HepG2 (cell line): ENCODE measurements at regions not wholly inside any gene's neighbourhood (a gene's known extent, or its start where the extent isn't known, plus 50 kb on each side); places are given as distances from the start of the nearest gene placed in this dataset.

Experiments used
- ATAC-seq: fragments of 200-7000 bp; cut with Tn5 transposase; 3 replicates; pipeline ENCODE4 v1.9.1; 2020; ENCODE audit warnings: mild to moderate bottlenecking, moderate library complexity
- BruUV-seq: library from RNA; stranded (reverse); fragments of 400-500 nt; replicated peaks from 2 replicates; lab custom pipeline; 2021; lab: Mats Ljungman, UMichigan
- CTCF ChIA-PET: fragments of 300-600 bp; formaldehyde crosslinking; extraction: SDS; loops from one replicate; lab custom pipeline; 2021; ENCODE audit warnings: low total read pairs, inconsistent platforms, low intra/inter-chr PET ratio; lab: Yijun Ruan, JAX
- POLR2A ChIA-PET: fragments of 350-600 bp; sonication (Branson Sonifier 250); formaldehyde crosslinking; loops from one replicate; lab custom pipeline; 2020; ENCODE audit warnings: antibody characterized with exemption, inconsistent platforms; lab: Yijun Ruan, JAX
- DNase-seq: peaks from one replicate; pipeline ENCODE4 v3.0.0-alpha.2; 2015; ENCODE audit warnings: low spot score
- FAIRE-seq: peaks from 3 replicates; lab custom pipeline; 2011; peaks lifted over from hg19 to GRCh38; lab: Jason Lieb, UNC
- H2AFZ ChIP-seq: one replicate; pipeline ENCODE4 v1.6.1; 2011; ENCODE audit warnings: low read length, inconsistent platforms
- H3K27ac ChIP-seq: fragments of 300-600 bp; 3 replicates; pipeline ENCODE4 v1.8.0; 2011; ENCODE audit warnings: mixed run types, mild to moderate bottlenecking, mixed read lengths, low read length, inconsistent platforms; ENCODE audit not compliant: insufficient read depth; ENCODE audit errors: extremely low read length
- H3K27me3 ChIP-seq, 2 experiments: fragments of 200-600 bp in 1 of 2; 2 replicates in 1 of 2; 3 replicates in 1 of 2; pipeline versions ENCODE4 v1.6.0 to v1.8.0; 2011; ENCODE audit warnings: low read length in 2 of 2, mild to moderate bottlenecking in 2 of 2, moderate library complexity in 2 of 2, inconsistent platforms in 1 of 2; ENCODE audit not compliant: insufficient read depth in 2 of 2, control insufficient read depth in 1 of 2
- H3K36me3 ChIP-seq, 2 experiments: fragments of 200-600 bp in 1 of 2; replicated peaks in 1 of 2; 2 replicates in 1 of 2; 3 replicates in 1 of 2; pipeline versions ENCODE4 v1.5.1 to v1.8.0; 2011; ENCODE audit warnings: low read length in 2 of 2, inconsistent platforms in 1 of 2; ENCODE audit not compliant: insufficient read depth in 2 of 2, control insufficient read depth in 1 of 2
- H3K4me1 ChIP-seq: 2 replicates; pipeline ENCODE4 v1.5.1; 2012; ENCODE audit warnings: low read length, inconsistent platforms; ENCODE audit not compliant: insufficient read depth
- H3K4me2 ChIP-seq: 2 replicates; pipeline ENCODE4 v1.6.0; 2011; ENCODE audit warnings: low read depth, low read length, inconsistent platforms
- H3K4me3 ChIP-seq, 3 experiments: fragments of 200-600 bp in 1 of 3; sonication (generic), shearing (Covaris generic) in 1 of 3; replicated peaks in 1 of 3; 2 replicates each; pipeline ENCODE4 v1.5.1; 2011 to 2016; ENCODE audit warnings: low read length in 3 of 3, inconsistent platforms in 2 of 3, low read depth in 2 of 3, mild to moderate bottlenecking in 2 of 3, control low read depth in 1 of 3, mixed read lengths in 1 of 3; ENCODE audit not compliant: insufficient read depth in 1 of 3
- H3K79me2 ChIP-seq: one replicate; pipeline ENCODE4 v1.6.1; 2011; ENCODE audit warnings: low read length, inconsistent platforms; ENCODE audit not compliant: insufficient read depth
- H3K9ac ChIP-seq: 2 replicates; pipeline ENCODE4 v1.6.0; 2011; ENCODE audit warnings: mild to moderate bottlenecking, low read depth, low read length, inconsistent platforms; ENCODE audit not compliant: insufficient read depth
- H3K9me3 ChIP-seq: 2 replicates; pipeline ENCODE4 v1.5.1; 2012; ENCODE audit warnings: mild to moderate bottlenecking, low read length
- H4K20me1 ChIP-seq: 2 replicates; pipeline ENCODE4 v1.6.0; 2011; ENCODE audit warnings: inconsistent platforms, mild to moderate bottlenecking, low read length, moderate library complexity; ENCODE audit not compliant: insufficient read depth
- FOXK1 ChIP-seq: sonication (generic); formaldehyde crosslinking; IDR thresholded peaks from 2 replicates; pipeline ENCODE4 v1.4.0; 2020; ENCODE audit warnings: low read depth, missing genetic modification reagents, borderline replicate concordance
- GLI4 ChIP-seq: sonication (generic); formaldehyde crosslinking; IDR thresholded peaks from 2 replicates; pipeline ENCODE4 v1.5.1; 2020; ENCODE audit warnings: missing genetic modification reagents, mild to moderate bottlenecking, moderate library complexity, borderline replicate concordance
- GPN1 ChIP-seq: sonication (generic); formaldehyde crosslinking; IDR thresholded peaks from 2 replicates; pipeline ENCODE4 v1.5.1; 2020; ENCODE audit warnings: missing genetic modification reagents, borderline replicate concordance
- MZF1 ChIP-seq: sonication (generic); formaldehyde crosslinking; IDR thresholded peaks from 2 replicates; pipeline ENCODE4 v1.8.1; 2023; ENCODE audit warnings: mild to moderate bottlenecking, missing genetic modification reagents, borderline replicate concordance
- YEATS2 ChIP-seq: sonication (generic); formaldehyde crosslinking; IDR thresholded peaks from 2 replicates; pipeline ENCODE4 v1.4.0; 2020; ENCODE audit warnings: missing genetic modification reagents, borderline replicate concordance
- ZBTB20 ChIP-seq: sonication (generic); formaldehyde crosslinking; IDR thresholded peaks from 2 replicates; pipeline ENCODE4 v1.8.1; 2023; ENCODE audit warnings: missing genetic modification reagents, low read depth, mild to moderate bottlenecking, borderline replicate concordance
- ZBTB25 ChIP-seq: IDR thresholded peaks from 2 replicates; pipeline ENCODE4 v1.6.1; 2018; ENCODE audit warnings: missing genetic modification reagents
- ZNF281 ChIP-seq: sonication (generic); formaldehyde crosslinking; IDR thresholded peaks from 2 replicates; pipeline ENCODE4 v1.4.0; 2020; ENCODE audit warnings: missing genetic modification reagents, borderline replicate concordance
- ZNF672 ChIP-seq: sonication (generic); formaldehyde crosslinking; IDR thresholded peaks from 2 replicates; pipeline ENCODE4 v1.8.1; 2022; ENCODE audit warnings: missing genetic modification reagents
- WGBS: methylation state at CpG from one replicate; pipeline ENCODE4 v1.1.6; 2017; ENCODE audit warnings: low lambda C conversion rate; 5-methylcytosine and 5-hydroxymethylcytosine counted together
- in situ Hi-C: cut with HindIII; loops from 2 replicates; pipeline ENCODE4 v1.10.0; 2017; ENCODE audit warnings: low pct_unique_long_range_greater_than_20kb; ENCODE audit not compliant: extremely low pct_ligation_motif_present
- intact Hi-C: fragments of 100-400 bp; cut with micrococcal nuclease; formaldehyde crosslinking; loops from one replicate; pipeline ENCODE4 v1.10.0; 2022; ENCODE audit not compliant: unreplicated experiment
- TF ChIP-seq, protein P1 (sequence below): sonication (generic); formaldehyde crosslinking; conservative IDR thresholded peaks from 2 replicates; pipeline ENCODE4 v1.8.0; 2022; ENCODE audit warnings: mild to moderate bottlenecking, moderate library complexity, missing genetic modification reagents
- TF ChIP-seq, protein P2 (sequence below): sonication (generic); formaldehyde crosslinking; IDR thresholded peaks from 2 replicates; pipeline ENCODE4 v1.5.0; 2020; ENCODE audit warnings: mild to moderate bottlenecking, missing genetic modification reagents

GRCh38 chr6:80789912-80790570 lies 683.6 kb downstream of the BCKDHB start:
- 6% methylated on average over 1 of the region's 1 CpG for WGBS
- in situ Hi-C loops = no loop called here
- TF ChIP-seq, protein P1, sequence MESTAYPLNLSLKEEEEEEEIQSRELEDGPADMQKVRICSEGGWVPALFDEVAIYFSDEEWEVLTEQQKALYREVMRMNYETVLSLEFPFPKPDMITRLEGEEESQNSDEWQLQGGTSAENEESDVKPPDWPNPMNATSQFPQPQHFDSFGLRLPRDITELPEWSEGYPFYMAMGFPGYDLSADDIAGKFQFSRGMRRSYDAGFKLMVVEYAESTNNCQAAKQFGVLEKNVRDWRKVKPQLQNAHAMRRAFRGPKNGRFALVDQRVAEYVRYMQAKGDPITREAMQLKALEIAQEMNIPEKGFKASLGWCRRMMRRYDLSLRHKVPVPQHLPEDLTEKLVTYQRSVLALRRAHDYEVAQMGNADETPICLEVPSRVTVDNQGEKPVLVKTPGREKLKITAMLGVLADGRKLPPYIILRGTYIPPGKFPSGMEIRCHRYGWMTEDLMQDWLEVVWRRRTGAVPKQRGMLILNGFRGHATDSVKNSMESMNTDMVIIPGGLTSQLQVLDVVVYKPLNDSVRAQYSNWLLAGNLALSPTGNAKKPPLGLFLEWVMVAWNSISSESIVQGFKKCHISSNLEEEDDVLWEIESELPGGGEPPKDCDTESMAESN (CRISPR knock-in tag) = no peak
- TF ChIP-seq FOXK1 (CRISPR knock-in tag) = no peak
- no peak for TF ChIP-seq YEATS2
- no peak for TF ChIP-seq ZBTB25
- TF ChIP-seq ZNF281 (CRISPR knock-in tag) = no peak
- TF ChIP-seq GPN1 (CRISPR knock-in tag) = no peak
- TF ChIP-seq ZBTB20 (CRISPR knock-in tag) = no peak
- no peak for TF ChIP-seq ZNF672 (CRISPR knock-in tag)
- TF ChIP-seq, protein P2, sequence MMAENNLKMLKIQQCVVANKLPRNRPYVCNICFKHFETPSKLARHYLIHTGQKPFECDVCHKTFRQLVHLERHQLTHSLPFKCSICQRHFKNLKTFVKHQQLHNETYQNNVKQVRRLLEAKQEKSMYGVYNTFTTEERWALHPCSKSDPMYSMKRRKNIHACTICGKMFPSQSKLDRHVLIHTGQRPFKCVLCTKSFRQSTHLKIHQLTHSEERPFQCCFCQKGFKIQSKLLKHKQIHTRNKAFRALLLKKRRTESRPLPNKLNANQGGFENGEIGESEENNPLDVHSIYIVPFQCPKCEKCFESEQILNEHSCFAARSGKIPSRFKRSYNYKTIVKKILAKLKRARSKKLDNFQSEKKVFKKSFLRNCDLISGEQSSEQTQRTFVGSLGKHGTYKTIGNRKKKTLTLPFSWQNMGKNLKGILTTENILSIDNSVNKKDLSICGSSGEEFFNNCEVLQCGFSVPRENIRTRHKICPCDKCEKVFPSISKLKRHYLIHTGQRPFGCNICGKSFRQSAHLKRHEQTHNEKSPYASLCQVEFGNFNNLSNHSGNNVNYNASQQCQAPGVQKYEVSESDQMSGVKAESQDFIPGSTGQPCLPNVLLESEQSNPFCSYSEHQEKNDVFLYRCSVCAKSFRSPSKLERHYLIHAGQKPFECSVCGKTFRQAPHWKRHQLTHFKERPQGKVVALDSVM (CRISPR knock-in tag) = no peak
- no peak for TF ChIP-seq MZF1 (CRISPR knock-in tag)
- no peak for TF ChIP-seq GLI4 (CRISPR knock-in tag)
- TF ChIP-seq, all 625 proteins: peak for 0
- POLR2A ChIA-PET = no interaction called here
- peaks cover 24% of the 10 kb centered on the region for H3K9me3 ChIP-seq
- intact Hi-C loops = no loop called here
- no peaks in the 10 kb centered on the region for H3K4me1 ChIP-seq
- DNase-seq = no peak
- H3K27me3 ChIP-seq = no peaks in the 10 kb centered on the region
- H3K9ac ChIP-seq = no peak overlapping the region
- no peaks in the 10 kb centered on the region for H3K79me2 ChIP-seq
- BruUV-seq = no TSS peak
- no peaks in the 10 kb centered on the region for H3K36me3 ChIP-seq
- no peak overlapping the region for H3K4me2 ChIP-seq
- no peak overlapping the region for H3K4me3 ChIP-seq
- FAIRE-seq = no peak
- no peak for ATAC-seq
- no peak overlapping the region for H2AFZ ChIP-seq
- no peak overlapping the region for H3K27ac ChIP-seq
- CTCF ChIA-PET = no interaction called here
- no peaks in the 10 kb centered on the region for H4K20me1 ChIP-seq
